ENCODE measurements at regions not wholly inside any gene's neighbourhood (a gene's known extent, or its start where the extent isn't known, plus 50 kb on each side); places are given as distances from the start of the nearest gene placed in this dataset.
A peak's percentile ranks its signal among the peaks of the same experiment; 100 is the strongest.

DNA sequence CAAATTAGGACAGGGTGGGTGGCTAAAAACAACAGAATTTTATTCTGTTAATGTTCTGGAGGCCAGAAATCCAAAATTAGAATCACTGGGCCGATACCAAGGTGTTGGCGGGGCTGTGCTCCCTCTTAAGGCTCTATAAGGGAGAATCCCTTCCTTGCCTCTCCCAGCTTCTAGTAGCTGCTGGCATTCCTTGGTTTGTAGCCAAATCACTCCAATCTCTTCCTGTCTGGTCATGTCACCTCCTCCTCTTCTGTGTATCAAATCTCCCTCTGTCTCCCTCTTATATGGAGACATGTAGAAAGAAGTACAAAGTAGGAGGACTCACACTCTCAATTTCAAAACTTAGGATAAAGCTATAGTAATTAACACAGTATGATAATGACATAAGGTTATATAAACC, 102.9 kb upstream of the SIRPA start:
- no peak for DNase-seq (ENCODE audit: low read depth, low spot score)

- DNase-seq (ENCODE audit: low read depth, low spot score): no peak
Observed at GRCh38 chr20:1790386-1790785, 104.8 kb upstream of the SIRPA start.

DNA sequence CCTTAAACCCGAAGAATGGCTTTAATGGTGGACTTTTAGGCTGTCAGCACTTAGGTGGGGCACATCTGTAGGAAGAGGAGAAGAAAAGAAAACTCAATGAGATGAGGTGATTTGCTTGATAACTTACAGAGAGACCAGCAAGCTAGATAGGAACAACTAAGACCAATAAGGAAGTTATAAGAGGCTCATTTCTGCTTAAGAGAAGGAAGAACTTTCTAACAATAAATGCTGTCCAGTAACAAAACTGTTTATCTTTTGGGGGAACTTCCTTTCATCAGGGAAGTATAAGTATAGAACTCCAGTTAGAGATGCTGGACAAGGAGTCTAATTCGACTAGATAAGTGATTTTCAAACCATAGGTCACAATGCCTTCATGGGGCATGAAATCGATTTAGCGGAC, 107.2 kb upstream of the SIRPA start:
- no peak for DNase-seq (ENCODE audit: low read depth, low spot score)

DNA sequence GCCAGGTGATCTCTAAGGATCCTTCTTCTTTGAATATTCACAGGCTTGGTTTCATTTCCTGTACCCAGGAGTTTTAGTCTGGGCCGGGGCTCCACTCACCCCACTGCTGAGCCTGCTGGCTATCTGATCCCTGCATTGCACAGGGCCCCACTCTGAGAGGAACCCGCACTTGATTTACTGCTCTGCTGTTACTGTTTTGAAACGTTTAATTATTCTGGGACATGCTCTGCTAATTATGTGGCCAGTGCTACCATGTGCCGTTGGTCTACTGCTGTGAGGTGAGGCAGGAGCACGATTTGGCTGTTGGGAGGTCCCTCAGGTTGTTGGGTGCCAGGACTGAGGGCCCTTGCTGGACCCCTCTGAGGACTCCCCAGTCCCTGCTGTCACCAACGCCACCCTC, 108.7 kb upstream of the SIRPA start:
- no peak for DNase-seq (ENCODE audit: low read depth, low spot score)

DNA sequence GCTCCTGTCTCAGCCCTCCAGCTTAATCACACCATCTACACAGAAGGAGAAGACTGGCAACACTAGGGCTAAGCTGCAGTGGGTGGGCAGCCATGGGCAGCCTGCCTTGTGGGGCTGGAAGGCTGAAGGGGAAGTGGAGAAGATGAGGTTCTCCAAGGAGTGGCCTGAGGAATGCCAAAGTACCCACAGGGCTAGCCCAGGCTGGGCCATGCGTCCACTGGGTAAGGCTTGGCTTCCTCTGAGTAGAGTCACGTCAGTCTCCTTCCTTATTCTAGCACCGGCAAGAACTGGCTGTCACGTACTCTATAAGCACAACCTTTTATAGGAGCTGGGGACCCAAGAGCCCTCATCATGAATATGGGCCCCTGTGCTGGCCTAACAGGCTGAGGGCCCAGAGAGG, 110.6 kb upstream of the SIRPA start:
- no peak for DNase-seq (ENCODE audit: low read depth, low spot score)

DNA sequence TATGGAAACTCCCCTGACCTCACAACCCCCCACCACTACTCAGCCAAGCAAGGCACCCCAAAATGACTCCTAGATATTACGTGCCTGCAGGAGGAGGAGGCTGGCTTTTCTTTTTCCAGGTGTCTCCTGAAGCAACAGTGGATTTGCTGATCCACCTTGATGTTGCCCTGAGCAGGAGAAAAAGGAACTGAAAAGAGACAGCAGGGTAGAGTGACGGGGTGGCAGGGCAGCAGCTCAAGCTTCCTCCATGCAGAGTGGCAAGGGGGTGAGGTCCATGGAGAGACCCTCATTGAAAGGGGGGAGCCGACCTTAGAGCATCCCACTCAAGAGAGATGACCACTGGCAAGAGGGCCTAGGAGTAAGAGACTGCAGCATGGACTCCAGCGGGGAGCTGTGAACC, 112.0 kb upstream of the SIRPA start:
- DNase-seq (ENCODE audit: low read depth, low spot score): no peak

DNA sequence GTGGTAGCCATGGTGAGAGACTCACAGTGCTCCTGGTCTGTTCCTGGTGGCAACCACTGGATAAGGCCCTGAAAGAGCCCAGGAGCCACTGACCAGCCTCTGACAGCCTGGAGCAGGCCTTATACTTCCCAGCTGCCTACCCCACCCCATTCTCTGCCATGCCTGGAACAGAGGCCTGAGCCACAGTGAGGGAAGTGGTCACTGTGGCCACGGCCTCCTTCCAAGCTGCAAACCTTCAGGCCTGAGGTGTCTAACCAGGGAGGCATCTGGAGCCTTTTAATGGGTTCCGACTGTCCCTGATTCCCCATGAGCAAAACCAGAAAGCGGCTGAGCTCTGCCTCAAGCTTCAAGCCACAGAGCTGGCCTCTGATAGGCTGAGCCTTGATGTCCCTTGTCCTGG, 113.0 kb upstream of the SIRPA start:
- DNase-seq (ENCODE audit: low read depth, low spot score): no peak

DNA sequence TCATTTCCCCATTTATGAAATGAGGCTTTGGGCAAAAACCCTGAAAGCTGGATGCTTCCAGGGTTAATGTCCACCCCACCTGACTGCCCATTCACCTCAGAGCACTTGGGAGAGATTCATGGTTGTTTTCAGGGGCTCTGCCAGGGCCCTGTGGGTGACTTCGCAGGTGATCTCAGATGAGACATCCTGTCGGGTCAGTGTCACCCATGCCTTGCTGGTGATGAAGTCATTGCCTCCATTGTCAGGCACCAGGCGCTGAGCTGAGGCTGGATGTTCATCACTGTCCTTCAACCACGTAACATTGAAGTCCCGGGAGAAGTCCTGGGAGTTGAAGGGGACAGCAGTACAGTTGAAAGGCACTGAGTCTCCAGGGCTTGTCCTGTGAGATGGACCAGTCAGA, 115.6 kb upstream of the SIRPA start:
- DNase-seq (ENCODE audit: low read depth, low spot score): no peak

DNA sequence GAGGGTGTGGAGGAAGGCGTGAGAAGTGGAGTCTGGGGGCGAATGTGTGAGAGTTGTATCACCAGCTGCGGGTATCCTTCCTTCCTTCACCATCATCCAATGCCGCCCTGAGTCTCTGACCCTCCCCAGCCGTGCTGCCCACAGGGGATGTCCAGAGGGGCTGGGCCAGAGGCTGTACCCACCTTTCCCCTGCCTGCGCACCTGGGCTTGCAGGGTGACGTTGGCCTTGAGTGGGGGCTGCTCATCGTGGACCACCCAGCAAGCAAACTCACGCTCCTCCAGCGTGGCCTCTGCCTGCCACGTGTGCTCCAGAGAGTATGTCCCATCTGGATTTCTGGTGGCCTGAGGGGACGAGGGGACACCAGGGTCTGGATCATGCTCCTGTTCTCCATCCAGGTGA, 116.9 kb upstream of the SIRPA start:
- DNase-seq (ENCODE audit: low read depth, low spot score): no peak

DNA sequence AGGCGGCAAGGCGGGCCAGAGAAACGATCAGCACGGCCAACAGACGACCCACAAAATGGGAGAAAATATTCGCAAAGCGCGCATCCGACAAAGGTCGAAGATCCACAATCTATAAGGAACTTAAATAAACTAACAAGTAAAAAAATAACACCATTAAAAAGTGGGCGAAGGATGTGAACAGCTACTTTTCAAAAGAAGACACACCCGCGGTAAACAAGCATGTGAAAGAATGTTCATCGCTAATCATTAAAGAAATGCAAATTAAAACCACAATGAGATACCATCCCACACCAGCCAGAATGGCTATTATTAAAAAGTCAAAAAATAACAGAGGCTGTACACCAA, 117.8 kb upstream of the SIRPA start:
- no peak for DNase-seq (ENCODE audit: low read depth, low spot score)

DNA sequence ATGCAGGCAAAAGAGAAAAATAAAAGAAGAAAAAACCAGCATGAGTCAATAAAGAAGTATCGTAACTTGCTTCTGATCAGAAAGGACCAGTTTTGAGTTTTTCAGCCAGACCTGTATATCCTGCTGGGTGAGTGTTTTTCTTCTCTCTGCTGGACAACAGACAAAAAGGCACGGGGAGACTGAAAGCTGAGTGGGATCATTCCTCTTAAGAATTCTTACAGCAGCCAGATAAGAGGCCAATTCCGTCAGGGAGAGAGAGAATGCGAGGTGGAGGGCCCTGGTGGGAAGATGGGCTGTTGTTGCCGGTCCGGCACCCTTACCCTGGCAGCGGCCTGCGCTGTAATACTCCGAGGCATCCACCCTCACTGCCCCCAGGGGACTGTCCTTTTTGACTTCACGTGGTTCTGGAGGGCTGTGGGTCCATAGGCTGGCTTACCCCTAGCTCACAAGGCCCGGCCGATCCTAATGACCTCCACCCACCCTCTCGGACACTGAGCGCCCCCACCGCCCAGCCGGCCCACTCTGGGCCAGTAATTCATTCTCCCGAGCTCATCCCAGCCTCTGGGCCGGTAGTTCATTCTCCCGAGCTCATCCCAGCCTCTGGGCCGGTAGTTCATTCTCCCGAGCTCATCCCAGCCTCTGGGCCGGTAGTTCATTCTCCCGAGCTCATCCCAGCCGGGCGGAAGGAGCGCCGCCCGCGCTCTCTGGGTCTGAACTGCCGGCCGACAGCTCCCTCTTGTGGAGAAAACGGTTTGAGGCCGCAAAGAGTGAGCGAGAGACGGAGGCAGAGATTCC, 118.3 kb upstream of the SIRPA start:
- peak; percentile 30 for DNase-seq (ENCODE audit: low read depth, low spot score)

DNA sequence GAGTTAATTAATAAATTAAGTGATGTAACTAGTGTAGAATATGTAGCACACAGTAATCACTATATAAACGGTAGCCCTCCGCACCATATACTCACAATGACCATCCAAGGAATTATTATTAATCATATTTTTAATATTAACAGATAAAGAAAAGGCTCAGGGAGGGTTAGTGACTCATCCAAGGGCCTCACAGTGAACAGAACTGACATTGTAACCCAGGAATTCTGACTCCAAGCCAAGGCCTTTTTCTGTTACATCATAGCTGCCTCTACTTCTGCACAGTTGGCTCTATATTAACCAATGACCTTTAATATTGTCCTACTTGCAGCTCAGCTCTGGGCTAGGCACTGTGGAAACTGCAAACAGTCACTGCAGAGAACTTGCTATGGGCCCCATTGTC, 117.5 kb upstream of the SIRPG start:
- DNase-seq (ENCODE audit: low read depth, low spot score): no peak

- DNase-seq (ENCODE audit: low read depth, low spot score): no peak
Observed at GRCh38 chr20:1774479-1774878, 116.9 kb upstream of the SIRPG start.

DNA sequence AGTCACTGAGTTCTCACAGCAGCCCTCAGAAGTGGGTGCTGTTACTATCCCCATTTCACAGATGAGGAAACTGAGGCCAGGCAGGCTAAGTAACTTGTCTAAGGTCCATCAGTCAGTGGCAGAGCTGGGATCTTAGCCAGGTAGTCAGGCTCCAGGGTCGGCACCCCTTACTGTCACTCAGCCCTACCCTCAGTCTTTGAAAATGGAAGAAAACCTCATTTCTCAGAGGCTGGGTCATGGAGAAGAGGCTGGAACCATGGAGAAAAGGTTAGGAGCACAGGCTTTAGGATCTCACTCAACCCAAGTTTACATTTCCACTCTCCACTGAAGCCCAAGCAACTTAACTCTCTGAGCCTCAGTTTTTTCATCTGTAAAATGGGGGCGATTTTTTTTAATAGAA, 116.2 kb upstream of the SIRPG start:
- no peak for DNase-seq (ENCODE audit: low read depth, low spot score)

GRCh38 chr20:1769491-1769890, 111.9 kb upstream of the SIRPG start:
- DNase-seq (ENCODE audit: low read depth, low spot score): no peak

GRCh38 chr20:1766731-1767130, 109.2 kb upstream of the SIRPG start:
- no peak for DNase-seq (ENCODE audit: low read depth, low spot score)

DNA sequence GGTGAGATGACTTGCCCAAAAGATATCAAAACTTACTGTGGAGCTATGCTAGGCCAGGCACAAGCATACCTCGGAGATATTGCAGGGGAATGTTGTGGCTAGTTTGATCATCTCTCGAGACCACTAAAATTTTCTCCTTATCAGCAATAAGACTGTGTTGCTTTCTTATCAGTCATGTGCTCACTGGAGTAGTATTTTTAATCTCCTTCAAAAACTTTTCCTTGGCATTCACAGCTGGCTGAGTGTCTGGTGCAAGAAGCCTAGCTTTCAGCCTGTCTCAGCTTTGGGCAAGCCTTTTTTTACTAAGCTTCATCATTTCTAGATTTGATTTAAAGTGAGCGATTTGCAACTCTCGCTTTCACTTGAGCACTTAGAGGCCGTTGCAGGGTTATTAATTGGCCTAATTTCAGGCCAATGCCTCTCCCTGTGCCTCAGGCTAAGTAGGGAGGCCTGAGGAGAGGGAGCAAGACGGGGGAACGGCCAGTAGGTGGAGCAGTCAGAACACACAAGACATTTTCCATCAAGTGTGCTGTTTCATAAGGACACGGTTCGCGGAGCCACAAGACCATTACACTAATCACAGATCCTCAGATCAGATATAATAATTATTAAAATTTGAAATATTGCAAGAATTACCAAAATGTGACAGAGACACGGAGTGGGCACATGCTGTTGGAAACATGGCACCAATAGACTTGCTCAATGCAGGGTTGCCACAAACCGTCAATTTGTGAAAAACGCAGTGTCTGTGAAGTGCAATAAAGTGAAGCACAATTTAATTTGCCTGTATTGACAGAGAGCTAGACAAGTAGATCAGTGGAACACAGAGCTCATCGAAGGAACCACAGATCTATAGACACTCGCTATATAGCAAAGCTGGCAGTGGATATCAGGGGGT, 106.8 kb upstream of the SIRPG start:
- peak; percentile 42 for DNase-seq (ENCODE audit: low read depth, low spot score)

DNA sequence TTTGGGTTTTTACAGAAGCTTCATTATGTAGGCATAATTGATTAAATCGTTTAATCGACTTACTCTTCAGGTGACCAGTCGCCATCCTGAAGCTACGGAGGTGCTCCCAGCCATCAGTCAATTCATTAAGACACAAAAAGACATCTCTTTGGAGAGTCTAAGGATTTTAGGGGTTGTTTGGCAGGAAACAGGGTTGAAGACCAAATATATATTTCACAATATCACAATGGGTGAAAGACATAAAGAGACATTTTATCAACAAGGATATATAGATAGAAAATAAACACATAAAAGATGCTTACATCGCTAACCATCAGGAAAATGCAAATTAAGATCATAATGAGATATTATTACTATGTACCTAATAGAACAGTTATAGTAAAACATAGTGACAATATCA, 104.0 kb upstream of the SIRPG start:
- DNase-seq (ENCODE audit: low read depth, low spot score): no peak

DNA sequence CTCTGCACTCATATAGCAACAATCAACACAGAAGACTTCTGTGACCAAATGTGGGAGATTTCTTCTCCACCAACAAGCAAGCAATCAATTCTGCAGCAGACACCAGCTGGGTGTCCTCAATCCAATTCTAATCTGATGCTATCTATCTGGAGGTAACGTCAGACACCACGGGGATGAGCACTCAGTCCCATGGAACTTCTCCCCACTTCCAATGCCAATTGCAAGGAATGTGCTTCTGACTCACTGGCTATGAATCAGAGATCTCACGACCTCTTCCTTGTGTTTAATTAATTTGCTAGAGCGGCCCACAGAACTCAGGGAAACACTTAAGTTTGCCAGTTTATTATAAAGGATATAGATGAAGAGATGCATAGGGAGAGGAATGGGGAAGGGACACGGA, 103.5 kb upstream of the SIRPG start:
- DNase-seq (ENCODE audit: low read depth, low spot score): no peak

GRCh38 chr20:1758765-1759164, 101.2 kb upstream of the SIRPG start:
- DNase-seq (ENCODE audit: low read depth, low spot score): no peak

DNA sequence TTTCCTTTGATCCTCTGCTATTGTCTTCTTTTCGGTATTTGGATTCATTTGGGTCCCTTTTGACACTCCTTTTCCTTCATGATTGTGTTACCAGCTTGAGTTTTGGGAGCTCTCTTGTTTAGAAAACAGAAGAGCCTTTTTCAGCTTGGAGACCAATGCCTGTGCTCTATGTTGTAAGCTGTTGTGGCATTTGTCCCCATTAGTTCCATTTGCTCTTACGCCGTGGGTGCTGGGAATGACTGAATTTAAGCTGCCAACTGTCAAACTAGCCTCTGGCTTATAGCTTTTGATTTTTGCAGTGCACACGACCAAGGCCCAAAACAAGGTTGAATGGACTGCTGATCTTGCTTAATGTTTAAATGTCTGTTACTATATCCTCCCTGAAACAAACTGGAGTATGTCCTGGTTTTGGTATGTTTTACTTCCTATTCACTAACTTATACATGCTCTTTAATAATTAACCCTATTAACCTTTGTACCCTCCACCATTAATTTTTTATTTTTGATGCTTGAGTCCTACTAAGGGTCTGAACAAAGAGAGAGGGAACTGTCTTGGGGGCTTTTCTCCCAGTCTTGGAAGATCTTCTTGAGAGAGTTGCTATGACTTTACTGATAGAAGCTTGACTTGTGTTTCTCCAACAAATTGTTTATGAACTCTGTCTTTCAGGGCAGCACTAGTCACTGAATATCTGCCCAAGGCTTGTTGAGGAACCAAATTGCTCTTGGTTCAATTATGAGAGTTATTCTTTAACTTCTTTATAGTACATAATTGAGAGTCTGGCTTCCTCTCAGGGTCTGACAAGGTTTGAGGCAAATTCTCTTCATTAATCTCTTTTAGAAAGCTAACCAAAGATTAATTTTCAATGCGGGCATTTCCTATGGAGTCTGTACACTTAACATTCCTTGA, 100.3 kb upstream of the SIRPG start:
- DNase-seq (ENCODE audit: low read depth, low spot score): no peak

DNA sequence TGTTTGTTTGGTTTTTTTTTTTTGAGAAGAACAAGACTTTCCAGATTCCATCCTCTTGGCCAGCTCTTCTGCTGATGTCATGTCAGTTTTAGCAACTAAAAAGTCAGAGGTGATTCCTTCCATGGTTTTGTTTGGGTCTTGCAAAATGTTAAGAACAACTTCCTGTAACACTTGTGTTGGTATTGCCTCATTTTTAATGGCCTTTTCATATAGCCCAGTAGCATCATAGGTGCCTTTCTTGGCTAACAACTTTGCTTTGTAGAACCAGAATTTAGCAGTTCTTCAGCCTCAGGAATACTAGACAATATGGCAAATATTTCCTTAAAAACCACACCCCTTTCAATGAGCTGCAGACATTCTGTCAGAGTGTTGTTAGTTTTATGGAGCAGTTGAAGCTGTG, 99.5 kb upstream of the SIRPG start:
- no peak for DNase-seq (ENCODE audit: low read depth, low spot score)

All from iPS DF 19.7 (cell line).